CD4-positive, alpha-beta T cell (primary cell): ENCODE measurements at regions not wholly inside any gene's neighbourhood (a gene's known extent, or its start where the extent isn't known, plus 50 kb on each side); places are given as distances from the start of the nearest gene placed in this dataset.

Experiments
- ATAC-seq: fragments of 200-7000 bp; cut with Tn5 transposase; one replicate; pipeline ENCODE4 v1.10.0; 2022; ENCODE audit warnings: mild to moderate bottlenecking; ENCODE audit not compliant: poor library complexity
- CTCF ChIA-PET: fragments of 350-600 bp; sonication (Branson Sonifier 250); formaldehyde crosslinking; loops from one replicate; lab custom pipeline; 2021; ENCODE audit warnings: antibody characterized with exemption, inconsistent platforms; lab: Charles Lee
- POLR2A ChIA-PET: fragments of 350-600 bp; sonication (Branson Sonifier 250); formaldehyde crosslinking; loops from one replicate; lab custom pipeline; 2021; ENCODE audit warnings: antibody characterized with exemption, inconsistent platforms; lab: Charles Lee
- DNase-seq, 14 experiments: peaks; one replicate each; pipeline ENCODE4 v3.0.0-alpha.2; 2013 to 2020; ENCODE audit warnings: mixed read lengths in 2 of 14
- H3K27ac ChIP-seq, 2 donors: one replicate each; pipeline versions ENCODE4 v1.5.1 to v1.7.0; 2013; ENCODE audit warnings: low read length in 2 of 2, low read depth in 1 of 2, mild to moderate bottlenecking in 1 of 2
- H3K27me3 ChIP-seq, 2 experiments: 1 replicate in 1 of 2; 2 replicates in 1 of 2; pipeline versions ENCODE4 v1.6.1 to v1.7.0; 2013; ENCODE audit warnings: low read length in 2 of 2, control low read depth in 1 of 2, mild to moderate bottlenecking in 1 of 2, moderate library complexity in 1 of 2; ENCODE audit not compliant: insufficient read depth in 2 of 2, control insufficient read depth in 1 of 2
- H3K36me3 ChIP-seq: one replicate; pipeline ENCODE4 v1.6.1; 2013; ENCODE audit warnings: low read length, control low read depth; ENCODE audit not compliant: insufficient read depth
- H3K4me1 ChIP-seq: one replicate; pipeline ENCODE4 v1.6.1; 2013; ENCODE audit warnings: low read length, control low read depth; ENCODE audit not compliant: insufficient read depth
- H3K4me3 ChIP-seq: one replicate; pipeline ENCODE4 v1.5.1; 2013; ENCODE audit warnings: mild to moderate bottlenecking, low read length, moderate library complexity
- H3K9me3 ChIP-seq, 2 experiments: 1 replicate in 1 of 2; 2 replicates in 1 of 2; pipeline versions ENCODE4 v1.6.1 to v1.7.0; 2013; ENCODE audit warnings: low read length in 2 of 2, mild to moderate bottlenecking in 2 of 2, control low read depth in 1 of 2, moderate library complexity in 1 of 2; ENCODE audit not compliant: control insufficient read depth in 1 of 2, insufficient read depth in 1 of 2
- H3K27ac Mint-ChIP-seq: one replicate; pipeline ENCODE4 v1.8.0; 2020; ENCODE audit warnings: mixed read lengths
- H3K27me3 Mint-ChIP-seq: one replicate; pipeline ENCODE4 v1.8.0; 2021; ENCODE audit warnings: mixed read lengths
- H3K36me3 Mint-ChIP-seq: one replicate; pipeline ENCODE4 v1.8.0; 2021; ENCODE audit warnings: low read depth, mixed read lengths
- H3K4me1 Mint-ChIP-seq: one replicate; pipeline ENCODE4 v1.8.0; 2021; ENCODE audit warnings: low read depth, mixed read lengths
- H3K4me3 Mint-ChIP-seq: one replicate; pipeline ENCODE4 v1.8.0; 2020; ENCODE audit warnings: mild to moderate bottlenecking, mixed read lengths
- H3K9me3 Mint-ChIP-seq: one replicate; pipeline ENCODE4 v1.8.0; 2020; ENCODE audit warnings: mixed read lengths
- intact Hi-C, 2 experiments: fragments of 100-400 bp; cut with DNase I in 1 of 2; cut with micrococcal nuclease in 1 of 2; formaldehyde crosslinking; loops; one replicate each; pipeline versions ENCODE4 v1.15.1 to v1.9.0; 2023 to 2025; cut with DNase I, micrococcal nuclease
- TF ChIP-seq, protein P1 (sequence below): fragments of 200-600 bp; IDR thresholded peaks from one replicate; pipeline ENCODE4 v1.8.0; 2022; ENCODE audit warnings: antibody characterized with exemption, mild to moderate bottlenecking

DNA sequence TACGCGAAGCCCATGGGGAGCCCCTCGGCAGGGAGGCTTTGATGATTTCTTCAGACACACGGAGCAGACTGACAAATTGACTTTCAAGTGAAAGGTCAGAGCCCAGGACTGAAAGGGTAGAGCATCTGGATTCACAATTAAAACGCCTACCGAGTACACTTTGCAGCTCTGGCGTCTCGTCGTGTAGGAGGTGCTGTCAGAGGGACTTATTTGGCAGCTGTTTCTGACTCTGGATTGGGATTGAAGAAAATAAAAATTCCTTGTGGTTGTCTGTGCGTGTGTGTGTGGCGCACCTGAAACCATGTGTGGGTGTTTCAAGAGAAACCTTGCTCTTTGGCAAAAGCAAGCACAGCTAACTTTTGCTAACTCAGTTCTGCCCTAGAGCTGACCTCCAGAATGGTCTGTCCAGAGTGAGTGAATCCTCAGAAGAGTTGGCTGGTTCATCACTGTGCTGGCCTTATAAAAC is 348.7 kb downstream of the HLX start:
- CTCF ChIA-PET: no interaction called here

DNA sequence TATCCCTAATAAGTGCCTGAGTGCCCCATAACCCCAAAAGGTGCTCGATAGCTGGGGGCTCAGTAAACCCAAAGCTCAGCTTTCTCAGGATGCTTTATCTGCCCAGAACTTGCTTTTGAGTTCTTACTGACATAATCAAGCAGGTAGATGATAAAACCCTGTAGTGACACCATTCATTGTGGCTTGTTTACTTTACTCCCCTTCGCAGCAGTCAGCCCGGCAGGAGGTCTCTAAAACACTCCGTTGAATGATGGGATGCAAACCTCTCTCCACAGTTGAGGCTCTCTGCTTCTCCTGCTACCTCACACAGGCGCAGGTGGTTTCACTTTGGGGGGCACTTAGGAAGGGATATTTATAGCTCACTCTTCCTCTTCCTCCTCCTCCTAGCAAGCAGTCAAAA is 349.4 kb downstream of the HLX start:
- ChIA-PET CTCF (no interaction called here), POLR2A (no interaction called here)
- Histone ChIP-seq H3K36me3 (no peaks in the 10 kb centered on the region), H3K9me3 (peaks cover 0 to 9% of the 10 kb centered on the region in 2 experiments), H3K27ac (no peak overlapping the region), H3K27me3 (peaks cover 0 to 2% of the 10 kb centered on the region in 2 experiments), H3K4me3 (no peak overlapping the region), H3K4me1 (no peaks in the 10 kb centered on the region)
- Mint-ChIP-seq H3K27ac (no peak overlapping the region), H3K36me3 (no peaks in the 10 kb centered on the region), H3K4me1 (no peaks in the 10 kb centered on the region), H3K27me3 (peaks cover 14% of the 10 kb centered on the region), H3K4me3 (no peak overlapping the region), H3K9me3 (peaks cover 20% of the 10 kb centered on the region)
- no peak for DNase-seq
- TF ChIP-seq, protein P1, sequence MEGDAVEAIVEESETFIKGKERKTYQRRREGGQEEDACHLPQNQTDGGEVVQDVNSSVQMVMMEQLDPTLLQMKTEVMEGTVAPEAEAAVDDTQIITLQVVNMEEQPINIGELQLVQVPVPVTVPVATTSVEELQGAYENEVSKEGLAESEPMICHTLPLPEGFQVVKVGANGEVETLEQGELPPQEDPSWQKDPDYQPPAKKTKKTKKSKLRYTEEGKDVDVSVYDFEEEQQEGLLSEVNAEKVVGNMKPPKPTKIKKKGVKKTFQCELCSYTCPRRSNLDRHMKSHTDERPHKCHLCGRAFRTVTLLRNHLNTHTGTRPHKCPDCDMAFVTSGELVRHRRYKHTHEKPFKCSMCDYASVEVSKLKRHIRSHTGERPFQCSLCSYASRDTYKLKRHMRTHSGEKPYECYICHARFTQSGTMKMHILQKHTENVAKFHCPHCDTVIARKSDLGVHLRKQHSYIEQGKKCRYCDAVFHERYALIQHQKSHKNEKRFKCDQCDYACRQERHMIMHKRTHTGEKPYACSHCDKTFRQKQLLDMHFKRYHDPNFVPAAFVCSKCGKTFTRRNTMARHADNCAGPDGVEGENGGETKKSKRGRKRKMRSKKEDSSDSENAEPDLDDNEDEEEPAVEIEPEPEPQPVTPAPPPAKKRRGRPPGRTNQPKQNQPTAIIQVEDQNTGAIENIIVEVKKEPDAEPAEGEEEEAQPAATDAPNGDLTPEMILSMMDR: no peak
- intact Hi-C loops: no loop called here
- ATAC-seq: no peak

More for the DNA sequence above, 348.7 kb downstream of the HLX start:
- Histone ChIP-seq H3K27ac (no peak overlapping the region), H3K4me1 (no peaks in the 10 kb centered on the region), H3K4me3 (no peak overlapping the region), H3K27me3 (peaks cover 0 to 2% of the 10 kb centered on the region in 2 experiments), H3K9me3 (peaks cover 0 to 9% of the 10 kb centered on the region in 2 experiments), H3K36me3 (no peaks in the 10 kb centered on the region)
- no peak overlapping the region for H3K27ac Mint-ChIP-seq
- H3K4me3 Mint-ChIP-seq: no peak overlapping the region
- no peaks in the 10 kb centered on the region for H3K4me1 Mint-ChIP-seq
- H3K27me3 Mint-ChIP-seq: peaks cover 14% of the 10 kb centered on the region
- DNase-seq (no peak), ATAC-seq (no peak)
- H3K9me3 Mint-ChIP-seq: peaks cover 18% of the 10 kb centered on the region
- POLR2A ChIA-PET: no interaction called here
- no peaks in the 10 kb centered on the region for H3K36me3 Mint-ChIP-seq
- TF ChIP-seq, protein P1: no peak
- intact Hi-C loops: no loop called here

DNA sequence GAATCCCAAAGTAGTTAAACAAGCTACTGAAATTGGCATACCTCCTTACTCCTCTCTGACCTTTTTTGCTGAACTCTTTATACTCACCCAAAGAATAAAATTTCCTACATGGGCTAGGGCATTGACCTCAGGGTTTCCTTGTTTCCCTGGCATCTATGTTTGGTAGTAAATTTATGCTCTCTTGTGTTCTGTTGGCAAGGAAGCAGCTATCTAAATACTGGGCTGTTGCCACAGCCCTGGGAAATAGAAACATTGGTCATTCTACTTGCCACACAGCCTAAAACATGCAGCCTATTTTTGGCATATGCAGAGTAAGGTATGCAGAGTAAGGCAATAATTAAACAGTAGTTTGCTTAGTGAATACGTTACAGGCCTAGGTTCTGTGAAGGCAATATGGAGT is 351.4 kb downstream of the HLX start:
- H3K27ac Mint-ChIP-seq: no peak overlapping the region
- no peak overlapping the region for H3K4me3 ChIP-seq
- no peak overlapping the region for H3K4me3 Mint-ChIP-seq
- no peaks in the 10 kb centered on the region for H3K4me1 Mint-ChIP-seq
- H3K4me1 ChIP-seq: no peaks in the 10 kb centered on the region
- DNase-seq (no peak), ATAC-seq (no peak)
- H3K27me3 ChIP-seq: peaks cover 0 to 2% of the 10 kb centered on the region in 2 experiments
- TF ChIP-seq, protein P1: no peak
- no peaks in the 10 kb centered on the region for H3K36me3 ChIP-seq
- H3K9me3 Mint-ChIP-seq: peaks cover 7% of the 10 kb centered on the region
- intact Hi-C loops: no loop called here
- peaks cover 14% of the 10 kb centered on the region for H3K27me3 Mint-ChIP-seq
- no peaks in the 10 kb centered on the region for H3K36me3 Mint-ChIP-seq
- ChIA-PET POLR2A (no interaction called here), CTCF (no interaction called here)
- H3K9me3 ChIP-seq: peaks cover 0 to 9% of the 10 kb centered on the region in 2 experiments
- no peak overlapping the region for H3K27ac ChIP-seq
